Activated T-cell treated with anti-CD3 and anti-CD28 coated beads, Interleukin-2, amount 50 U/mL, for 1 hour (primary cell): ENCODE measurements at regions not wholly inside any gene's neighbourhood (a gene's known extent, or its start where the extent isn't known, plus 50 kb on each side); places are given as distances from the start of the nearest gene placed in this dataset.
"Not testable (repeated sequence)": the region's sequence is repeated elsewhere in the genome, so short reads cannot be mapped to it uniquely, and the experiment has no call there.

Source experiments
- DNase-seq: peaks from one replicate; pipeline ENCODE4 v3.0.0-alpha.2; 2020

- no peak for DNase-seq
These were observed 79.5 kb upstream of the UMPS start for GRCh38 chr3:124650798-124651197.

- DNase-seq, result not testable (repeated sequence)
These were observed 78.8 kb upstream of the UMPS start for GRCh38 chr3:124651416-124651815.

GRCh38 chr3:124652009-124652408 lies 78.2 kb upstream of the UMPS start:
- no peak for DNase-seq

- DNase-seq, result no peak
These were observed 77.0 kb upstream of the UMPS start for GRCh38 chr3:124653071-124653796.

GRCh38 chr3:124653797-124654469 lies 76.3 kb upstream of the UMPS start:
- DNase-seq, result no peak

GRCh38 chr3:124654470-124654845 lies 75.8 kb upstream of the UMPS start:
- no peak for DNase-seq

GRCh38 chr3:124656531-124656930 lies 73.7 kb upstream of the UMPS start:
- no peak for DNase-seq

GRCh38 chr3:124657138-124657537 lies 73.1 kb upstream of the UMPS start:
- DNase-seq, result no peak

GRCh38 chr3:124658270-124658669 lies 72.0 kb upstream of the UMPS start:
- no peak for DNase-seq

GRCh38 chr3:124659175-124659574 lies 71.1 kb upstream of the UMPS start:
- no peak for DNase-seq

GRCh38 chr3:124660599-124660998 lies 69.7 kb upstream of the UMPS start:
- DNase-seq, result no peak

GRCh38 chr3:124663690-124664089 lies 66.6 kb upstream of the UMPS start:
- DNase-seq, result no peak

- DNase-seq, result no peak
These were observed 65.4 kb upstream of the UMPS start for GRCh38 chr3:124664804-124665203.

- DNase-seq, result no peak
These were observed 64.2 kb upstream of the UMPS start for GRCh38 chr3:124666067-124666466.

- DNase-seq, result no peak
These were observed 60.8 kb upstream of the UMPS start for GRCh38 chr3:124669470-124669869.

GRCh38 chr3:124671106-124671505 lies 59.1 kb upstream of the UMPS start:
- no peak for DNase-seq

- DNase-seq, result no peak
These were observed 55.9 kb upstream of the UMPS start for GRCh38 chr3:124674336-124674735.

- no peak for DNase-seq
These were observed 54.0 kb upstream of the UMPS start for GRCh38 chr3:124676236-124676635.

- no peak for DNase-seq
These were observed 51.1 kb upstream of the UMPS start for GRCh38 chr3:124679048-124679638.
